AG20443 (cell line): ENCODE measurements at regions not wholly inside any gene's neighbourhood (a gene's known extent, or its start where the extent isn't known, plus 50 kb on each side); places are given as distances from the start of the nearest gene placed in this dataset.

Source experiments
- DNase-seq: peaks from one replicate; pipeline ENCODE4 v3.0.0; 2012; ENCODE audit warnings: low spot score, mixed read lengths

- DNase-seq: no peak
These were observed 128.6 kb upstream of the ARID1B start for GRCh38 chr6:156648616-156649015.

DNA sequence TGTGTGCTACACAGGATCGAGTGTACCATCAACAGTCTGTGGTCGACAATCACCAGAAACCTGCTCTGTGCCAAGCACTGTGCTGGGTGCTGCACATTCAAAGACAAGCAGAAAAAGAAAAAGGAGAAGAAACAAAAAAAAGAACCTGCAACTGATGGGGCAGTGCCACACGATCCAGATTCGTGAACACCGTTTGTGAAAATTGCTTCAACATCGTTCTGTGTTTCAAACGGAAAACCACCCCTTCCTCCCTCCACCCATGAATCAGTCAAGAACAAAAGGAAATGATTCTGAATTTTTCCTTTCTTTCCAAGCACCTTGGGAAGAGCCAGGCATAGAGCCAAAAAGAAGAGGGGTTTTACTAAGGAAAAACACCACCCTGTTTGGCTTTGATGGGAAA is 129.2 kb upstream of the ARID1B start:
- DNase-seq: no peak

DNA sequence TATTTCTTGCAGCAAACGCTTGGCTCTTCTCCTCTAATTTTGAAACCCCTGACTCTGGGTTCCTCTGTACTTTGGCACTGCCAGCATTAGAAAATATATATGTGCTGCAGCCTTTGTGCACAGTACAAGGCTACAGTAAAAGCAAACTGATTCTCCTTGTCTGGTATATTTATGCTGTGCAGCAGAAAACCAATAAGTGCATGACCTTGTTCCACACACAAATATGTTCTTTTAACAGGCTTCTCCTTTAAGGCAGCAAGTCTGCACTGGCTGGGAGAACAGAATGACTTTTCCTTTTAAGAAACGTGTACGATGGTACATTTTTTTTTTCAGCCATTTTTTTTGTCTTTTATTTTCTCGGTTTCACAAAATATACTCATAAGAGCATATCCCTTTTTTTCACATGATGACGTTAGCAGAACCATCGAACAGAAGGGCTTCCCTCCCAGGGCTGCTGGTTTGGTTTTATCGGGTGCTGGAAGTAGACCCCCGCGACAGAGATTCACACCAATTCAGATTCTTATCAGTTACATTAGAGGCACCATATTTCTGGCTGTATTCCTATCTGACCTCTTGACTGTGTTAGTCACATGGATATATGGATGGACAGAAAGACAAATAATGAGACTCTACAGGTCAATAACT is 129.9 kb upstream of the ARID1B start:
- DNase-seq: no peak

- DNase-seq: no peak
These were observed 130.7 kb upstream of the ARID1B start for GRCh38 chr6:156646496-156646895.

GRCh38 chr6:156645097-156645496 is 132.1 kb upstream of the ARID1B start:
- peak; percentile 43 for DNase-seq

GRCh38 chr6:156639009-156639721 is 138.0 kb upstream of the ARID1B start:
- DNase-seq: no peak

GRCh38 chr6:156638581-156638980 is 138.6 kb upstream of the ARID1B start:
- DNase-seq: no peak

- DNase-seq: no peak
These were observed 142.2 kb upstream of the ARID1B start for GRCh38 chr6:156634951-156635371.

- DNase-seq: no peak
These were observed 143.1 kb upstream of the ARID1B start for GRCh38 chr6:156634048-156634447.

DNA sequence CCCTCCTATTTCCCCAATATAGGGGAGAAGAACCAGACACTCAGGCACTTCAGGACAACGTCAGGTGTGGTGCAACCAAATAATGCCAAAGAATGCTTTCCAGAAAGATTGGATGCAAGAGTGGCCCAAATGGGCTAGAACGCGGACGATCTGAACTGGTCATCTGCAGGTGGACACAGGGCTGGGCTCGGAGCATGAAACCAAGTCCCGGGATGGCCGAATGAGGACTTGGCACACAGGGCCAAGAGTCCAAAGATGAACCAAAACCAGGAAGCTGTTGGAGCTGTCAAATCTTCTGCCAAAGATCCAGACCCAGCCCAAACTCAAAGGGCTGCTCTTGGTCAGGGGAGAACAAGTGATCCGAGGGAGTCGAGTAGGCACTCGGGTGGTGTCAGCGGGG is 143.9 kb upstream of the ARID1B start:
- DNase-seq: no peak

- DNase-seq: no peak
These were observed 146.4 kb upstream of the ARID1B start for GRCh38 chr6:156630613-156631302.

- no peak for DNase-seq
These were observed 148.4 kb upstream of the ARID1B start for GRCh38 chr6:156628805-156629204.

DNA sequence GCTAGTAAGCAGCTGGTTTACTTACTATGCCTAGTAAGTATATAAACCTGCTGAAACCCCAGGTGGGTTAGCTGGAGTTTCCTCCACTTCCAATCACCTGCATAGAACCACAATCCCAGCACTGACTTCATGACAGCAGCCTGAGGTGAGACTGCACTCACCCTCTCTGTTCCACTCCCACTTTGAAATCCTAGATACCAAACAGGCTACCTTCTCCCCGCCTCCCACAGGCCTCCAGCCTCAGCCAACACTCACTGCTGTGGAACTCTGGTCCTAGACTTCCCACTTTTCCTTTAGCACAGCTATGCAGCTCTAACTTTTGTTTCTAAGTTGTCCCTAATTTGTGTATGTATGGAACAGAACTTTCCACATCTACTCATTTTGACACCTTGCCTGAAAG is 149.7 kb upstream of the ARID1B start:
- DNase-seq: no peak

- DNase-seq: no peak
These were observed 155.0 kb upstream of the ARID1B start for GRCh38 chr6:156622185-156622584.

GRCh38 chr6:156620331-156620730 is 156.8 kb upstream of the ARID1B start:
- DNase-seq: no peak

GRCh38 chr6:156618600-156619205 is 158.5 kb upstream of the ARID1B start:
- no peak for DNase-seq

DNA sequence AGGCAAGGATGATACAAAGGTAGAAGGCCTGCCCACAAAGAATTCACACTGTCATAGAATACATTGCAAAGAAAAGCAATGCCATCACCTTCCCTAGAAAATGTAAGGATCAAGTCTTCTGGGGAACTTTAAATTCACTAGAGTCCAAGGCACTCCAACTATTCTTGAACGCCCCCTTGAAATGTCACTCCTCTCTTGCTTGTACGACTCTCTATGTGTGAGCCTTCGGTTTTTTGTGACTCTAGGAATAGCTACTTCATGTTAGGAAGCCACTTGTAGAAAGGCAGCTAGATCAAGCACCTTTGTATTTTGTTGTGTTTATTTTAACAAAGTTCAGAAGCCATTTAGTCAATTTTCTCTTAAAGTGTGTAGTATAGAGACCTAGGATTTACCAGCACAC is 159.2 kb upstream of the ARID1B start:
- no peak for DNase-seq

DNA sequence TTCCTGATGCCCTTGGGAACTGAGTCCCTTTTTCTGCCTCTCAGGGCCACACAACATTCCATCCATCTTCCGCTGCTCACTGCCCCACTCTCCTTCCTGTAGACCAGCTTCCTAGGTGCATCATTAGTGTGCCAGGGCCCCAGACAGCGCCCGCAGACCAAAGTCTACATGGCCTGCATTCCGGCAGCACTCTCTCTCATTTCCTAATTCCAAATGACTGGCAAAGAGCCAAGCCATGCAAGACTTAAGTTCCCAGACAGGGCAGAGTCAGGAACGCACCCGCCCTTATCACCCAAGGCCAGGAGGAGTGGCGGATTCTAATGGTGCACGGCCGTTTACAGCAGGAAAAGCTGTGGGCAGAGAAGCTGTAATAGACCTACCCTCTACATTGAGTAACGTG is 159.8 kb upstream of the ARID1B start:
- DNase-seq: peak; percentile 9

GRCh38 chr6:156616495-156616894 is 160.7 kb upstream of the ARID1B start:
- DNase-seq: no peak

DNA sequence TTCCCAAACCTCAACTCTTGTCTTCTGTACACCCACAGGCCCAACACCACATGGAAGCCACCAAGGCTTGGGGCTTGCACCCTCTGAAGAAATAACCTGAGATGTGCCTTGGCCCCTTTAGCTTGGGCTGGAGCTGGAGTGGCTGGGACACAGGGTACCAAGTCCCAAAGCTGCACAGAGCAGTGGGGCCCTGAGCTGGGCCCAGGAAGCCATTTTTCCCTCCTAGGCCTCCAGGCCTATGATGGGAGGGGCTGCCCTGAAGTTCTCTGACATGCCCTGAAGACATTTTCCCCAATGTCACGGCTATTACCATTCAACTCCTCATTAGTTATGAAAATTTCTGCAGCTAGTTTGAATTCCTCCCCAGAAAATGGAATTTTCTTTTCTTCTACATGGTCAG is 163.2 kb upstream of the ARID1B start:
- DNase-seq: no peak

GRCh38 chr6:156612361-156612760 is 164.8 kb upstream of the ARID1B start:
- DNase-seq: no peak

GRCh38 chr6:156602066-156602385 is 175.2 kb upstream of the ARID1B start:
- no peak for DNase-seq
